ENCODE measurements at regions not wholly inside any gene's neighbourhood (a gene's known extent, or its start where the extent isn't known, plus 50 kb on each side); places are given as distances from the start of the nearest gene placed in this dataset.

DNA sequence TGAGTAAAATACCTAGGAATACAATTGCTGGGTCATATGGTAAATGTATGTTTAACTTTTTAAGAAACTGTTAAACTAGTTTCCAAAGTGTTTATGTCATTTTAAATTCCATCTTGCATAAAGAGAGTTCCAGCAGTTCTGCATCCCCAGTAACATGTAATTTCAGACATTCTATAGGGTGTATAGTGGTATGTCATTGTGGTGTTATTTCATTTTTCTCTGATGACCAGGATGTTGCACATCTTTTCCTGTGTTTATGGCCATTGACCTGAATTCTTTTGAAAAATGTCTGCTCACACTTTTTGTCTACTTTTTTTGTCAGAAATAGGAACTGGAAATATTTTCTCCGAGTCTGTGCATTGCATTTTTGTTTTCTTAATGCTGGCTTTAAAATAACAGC is 128.9 kb downstream of the TMEM200A start:
- TF ChIP-seq CTCF (IDR thresholded peaks at IDR 0.05) (no peak), POLR2AphosphoS5 (IDR thresholded peaks at IDR 0.05) (no peak)

Data from prostate gland (tissue), 2 donors.